ENCODE measurements at regions not wholly inside any gene's neighbourhood (a gene's known extent, or its start where the extent isn't known, plus 50 kb on each side); places are given as distances from the start of the nearest gene placed in this dataset.
"Not testable (repeated sequence)": the region's sequence is repeated elsewhere in the genome, so short reads cannot be mapped to it uniquely, and the experiment has no call there.

- DNase-seq: no peak
Observed at GRCh38 chr6:113009682-113010081, 662.6 kb downstream of the RFPL4B start.

- no peak for DNase-seq
Observed at GRCh38 chr6:113010196-113010989, 663.3 kb downstream of the RFPL4B start.

- DNase-seq: no peak
Observed at GRCh38 chr6:113011389-113011788, 664.3 kb downstream of the RFPL4B start.

- no peak for DNase-seq
Observed at GRCh38 chr6:113011801-113012200, 664.7 kb downstream of the RFPL4B start.

- no peak for DNase-seq
Observed at GRCh38 chr6:113015249-113015648, 668.1 kb downstream of the RFPL4B start.

GRCh38 chr6:113017353-113017752 lies 670.2 kb downstream of the RFPL4B start:
- DNase-seq: no peak

GRCh38 chr6:113018351-113019151 lies 671.4 kb downstream of the RFPL4B start:
- no peak for DNase-seq

GRCh38 chr6:113019176-113019575 lies 672.0 kb downstream of the RFPL4B start:
- DNase-seq: no peak

- DNase-seq: no peak
Observed at GRCh38 chr6:113027780-113028179, 680.6 kb downstream of the RFPL4B start.

GRCh38 chr6:113029161-113029560 lies 682.0 kb downstream of the RFPL4B start:
- not testable (repeated sequence) for DNase-seq

GRCh38 chr6:113031591-113032238 lies 684.6 kb downstream of the RFPL4B start:
- peak; percentile 4 for DNase-seq

- no peak for DNase-seq
Observed at GRCh38 chr6:113039005-113039404, 691.9 kb downstream of the RFPL4B start.

GRCh38 chr6:113047148-113047547 lies 700.0 kb downstream of the RFPL4B start:
- DNase-seq: no peak

GRCh38 chr6:113047932-113048331 lies 700.8 kb downstream of the RFPL4B start:
- no peak for DNase-seq

GRCh38 chr6:113048741-113049140 lies 701.6 kb downstream of the RFPL4B start:
- DNase-seq: no peak

- no peak for DNase-seq
Observed at GRCh38 chr6:113049190-113049589, 702.1 kb downstream of the RFPL4B start.

GRCh38 chr6:113050010-113050858 lies 703.1 kb downstream of the RFPL4B start:
- DNase-seq: no peak

- no peak for DNase-seq
Observed at GRCh38 chr6:113050979-113051378, 703.8 kb downstream of the RFPL4B start.

GRCh38 chr6:113052506-113052905 lies 705.4 kb downstream of the RFPL4B start:
- no peak for DNase-seq

GRCh38 chr6:113055061-113055460 lies 707.9 kb downstream of the RFPL4B start:
- DNase-seq: no peak

GRCh38 chr6:113055998-113056397 lies 708.9 kb downstream of the RFPL4B start:
- DNase-seq: no peak

GRCh38 chr6:113057567-113058053 lies 710.5 kb downstream of the RFPL4B start:
- no peak for DNase-seq
